Right ventricle myocardium inferior (tissue), 1 donor: ENCODE measurements at regions not wholly inside any gene's neighbourhood (a gene's known extent, or its start where the extent isn't known, plus 50 kb on each side); places are given as distances from the start of the nearest gene placed in this dataset.

Experiments used
- ATAC-seq: fragments of 200-7000 bp; cut with Tn5 transposase; one replicate; pipeline ENCODE4 v1.9.1; 2020; ENCODE audit warnings: mild to moderate bottlenecking, moderate library complexity
- DNase-seq: peaks from one replicate; pipeline ENCODE4 v3.0.0; 2021; ENCODE audit errors: missing footprints
- intact Hi-C: fragments of 100-400 bp; cut with DNase I; formaldehyde crosslinking; loops from one replicate; pipeline ENCODE4 v1.11.0; 2022
- donor health status: DM: no; HTN: yes; CAD: no; lungs with severe emphysema.

DNA sequence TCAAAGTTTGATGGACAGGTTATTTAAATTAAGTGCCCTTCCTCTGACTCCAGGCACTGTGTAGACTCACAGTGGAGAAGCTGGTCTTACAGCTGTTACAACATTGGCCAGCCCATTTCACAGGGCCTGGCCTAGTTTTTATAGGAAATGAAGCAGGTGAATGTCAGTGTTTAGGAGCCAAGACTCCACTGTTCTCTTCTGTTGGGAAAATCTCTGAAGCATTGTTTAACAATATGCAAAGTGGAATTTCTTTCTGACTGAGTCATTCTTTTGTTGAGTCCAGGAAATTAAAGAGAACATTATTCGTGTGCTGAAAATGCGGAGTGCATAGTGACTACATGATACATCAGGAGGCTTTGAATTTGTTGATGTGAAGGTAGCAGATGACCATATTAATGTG lies 64.7 kb downstream of the ARRDC4 start:
- ATAC-seq (no peak), DNase-seq (no peak)
- intact Hi-C loops: no loop called here

DNA sequence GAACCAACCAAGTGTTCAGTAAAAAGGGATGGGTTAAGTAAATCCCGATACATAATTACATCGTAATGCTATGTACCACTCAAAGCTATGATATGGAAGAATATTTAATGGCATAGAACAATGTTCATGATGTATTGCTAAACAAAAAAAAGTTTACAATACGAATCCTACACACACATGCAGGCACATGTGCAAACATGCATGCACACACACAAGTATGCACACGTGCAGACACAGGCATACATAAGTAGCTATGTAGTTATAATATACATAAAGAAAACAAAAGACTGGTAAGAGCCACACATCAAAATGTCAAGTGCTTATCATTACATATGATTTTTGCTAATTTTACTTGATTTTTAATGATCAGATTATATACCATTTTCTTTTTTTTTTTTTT lies 74.2 kb downstream of the ARRDC4 start:
- DNase-seq (no peak), ATAC-seq (no peak)
- intact Hi-C loops: no loop called here

- intact Hi-C loops: no loop called here
- DNase-seq (no peak), ATAC-seq (no peak)
Measured at GRCh38 chr15:98035134-98035533, 74.6 kb downstream of the ARRDC4 start.

GRCh38 chr15:98035577-98036010 lies 75.1 kb downstream of the ARRDC4 start:
- DNase-seq (no peak), ATAC-seq (no peak)
- intact Hi-C loops: no loop called here

- DNase-seq (no peak), ATAC-seq (no peak)
- intact Hi-C loops: no loop called here
Measured at GRCh38 chr15:98039596-98039995, 79.1 kb downstream of the ARRDC4 start.

DNA sequence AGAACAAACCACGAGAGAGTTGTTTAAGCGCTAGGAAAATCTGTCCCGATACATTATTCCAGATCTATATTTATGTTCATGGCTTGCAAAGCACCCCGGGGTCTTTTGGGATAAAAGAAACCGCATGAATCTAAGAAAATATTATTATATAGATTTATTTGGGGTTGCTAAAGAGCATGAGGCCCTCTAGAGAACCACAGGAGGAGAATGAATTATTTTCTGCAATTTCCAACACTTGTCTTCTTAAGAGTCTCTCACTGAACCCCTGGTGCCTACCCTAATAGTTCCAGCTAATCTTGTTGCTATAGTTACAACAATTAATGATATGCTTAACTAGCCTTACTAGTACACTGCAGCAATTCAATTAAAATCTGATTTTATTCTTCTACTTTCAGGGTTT lies 79.6 kb downstream of the ARRDC4 start:
- no peak for DNase-seq
- intact Hi-C loops: no loop called here
- no peak for ATAC-seq

DNA sequence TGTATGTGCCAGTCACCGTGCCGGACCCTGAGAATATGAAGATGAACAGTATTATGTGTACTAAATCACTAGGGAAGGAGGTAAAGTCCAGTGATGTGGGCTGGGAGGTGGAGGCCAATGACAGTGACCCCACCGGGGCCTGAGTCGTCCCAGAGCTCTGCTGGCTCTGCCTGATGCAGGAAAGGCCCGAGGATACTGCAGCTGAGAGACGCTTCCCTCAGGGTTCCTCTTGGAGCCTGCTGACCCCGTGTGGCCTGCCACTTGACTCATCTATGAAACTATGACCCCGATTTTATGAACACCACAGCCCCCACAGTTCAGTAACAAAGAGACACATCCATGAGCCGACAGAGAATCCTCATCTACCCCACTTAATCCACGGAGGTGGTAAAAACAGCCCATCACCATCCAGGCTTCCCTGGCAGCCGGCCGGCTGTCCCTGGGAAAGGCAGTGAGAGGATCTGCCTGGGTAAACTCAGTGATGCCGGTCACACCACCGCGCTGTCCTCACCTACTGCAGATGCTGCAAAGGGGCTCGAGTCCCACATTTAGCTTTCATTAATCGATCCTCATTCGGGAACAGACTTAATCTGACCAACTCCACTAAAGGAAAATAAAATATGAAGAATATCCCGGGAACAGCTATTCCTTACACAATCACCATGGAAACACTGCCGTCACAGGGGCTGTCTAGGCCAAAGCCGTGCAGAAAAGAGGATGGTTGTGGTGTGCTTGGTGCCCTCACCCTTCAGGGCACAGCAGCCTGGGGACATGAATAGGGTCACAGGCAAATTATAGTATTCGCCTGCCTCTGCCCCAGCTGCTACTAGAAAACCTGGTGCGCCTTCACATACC lies 82.9 kb downstream of the ARRDC4 start:
- ATAC-seq (no peak), DNase-seq (peak; percentile 45)
- intact Hi-C loops: no loop called here

DNA sequence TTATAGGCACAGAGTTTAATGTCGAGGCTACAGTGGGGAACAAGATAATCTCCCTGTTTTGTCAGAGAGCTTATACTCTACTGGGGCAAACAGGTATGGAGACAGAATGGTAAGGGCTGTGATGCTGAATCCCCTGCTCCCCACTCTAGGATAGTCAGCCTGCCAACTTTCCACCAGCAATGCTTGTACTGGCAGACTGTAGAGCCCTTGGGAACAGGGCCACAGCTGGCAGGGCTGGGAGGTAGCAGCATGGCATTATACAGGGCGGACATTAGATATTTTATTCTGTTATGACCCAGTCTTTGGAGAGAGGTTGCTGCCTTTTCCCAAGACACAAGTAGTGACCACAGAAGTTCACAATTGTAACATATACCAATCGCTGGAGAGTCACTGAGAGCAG lies 91.2 kb downstream of the ARRDC4 start:
- ATAC-seq (no peak), DNase-seq (no peak)
- intact Hi-C loops: no loop called here

DNA sequence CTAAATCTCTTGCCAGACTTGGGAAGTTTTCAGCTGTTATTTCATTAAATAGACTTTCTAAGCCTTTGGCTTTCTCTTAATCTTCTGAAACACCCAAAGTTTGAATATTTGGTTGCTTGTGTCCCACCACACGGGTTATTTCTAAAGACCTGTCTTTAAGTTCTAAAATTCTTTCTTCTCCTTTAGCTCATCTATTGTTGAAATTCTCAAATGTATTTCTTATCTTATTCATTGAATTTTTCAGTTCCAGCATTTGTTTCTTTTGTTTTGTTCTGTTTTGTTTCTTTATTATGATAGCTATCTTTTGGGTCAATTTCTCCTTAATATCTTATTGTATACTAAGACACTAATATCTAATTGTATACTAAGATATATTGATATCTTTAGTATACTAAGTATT lies 97.0 kb downstream of the ARRDC4 start:
- ATAC-seq (no peak), DNase-seq (no peak)

GRCh38 chr15:98062869-98063268 lies 102.4 kb downstream of the ARRDC4 start:
- DNase-seq: no peak
- intact Hi-C loops: no loop called here
- no peak for ATAC-seq

More for the DNA sequence above, 97.0 kb downstream of the ARRDC4 start:
- intact Hi-C loops: no loop called here

DNA sequence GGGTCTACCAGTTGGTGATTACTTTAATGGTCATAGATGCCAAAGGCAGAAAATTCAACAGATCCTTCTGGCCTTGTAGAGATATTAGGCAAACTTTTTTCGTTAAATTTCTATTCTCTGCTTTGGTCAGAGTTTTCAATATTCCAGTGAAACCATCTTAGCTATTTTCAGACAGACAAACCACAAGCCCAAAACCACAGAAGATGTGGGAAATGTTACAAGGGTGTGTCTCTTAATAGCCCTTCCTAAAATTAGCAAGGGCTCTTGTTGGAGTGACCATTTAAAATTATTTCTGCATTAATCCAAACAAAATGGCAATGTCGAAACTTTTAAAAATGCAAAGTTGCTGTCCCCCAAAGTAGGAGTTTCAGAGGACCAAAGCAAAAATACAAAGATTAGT lies 102.8 kb downstream of the ARRDC4 start:
- no peak for DNase-seq
- no peak for ATAC-seq
- intact Hi-C loops: no loop called here

DNA sequence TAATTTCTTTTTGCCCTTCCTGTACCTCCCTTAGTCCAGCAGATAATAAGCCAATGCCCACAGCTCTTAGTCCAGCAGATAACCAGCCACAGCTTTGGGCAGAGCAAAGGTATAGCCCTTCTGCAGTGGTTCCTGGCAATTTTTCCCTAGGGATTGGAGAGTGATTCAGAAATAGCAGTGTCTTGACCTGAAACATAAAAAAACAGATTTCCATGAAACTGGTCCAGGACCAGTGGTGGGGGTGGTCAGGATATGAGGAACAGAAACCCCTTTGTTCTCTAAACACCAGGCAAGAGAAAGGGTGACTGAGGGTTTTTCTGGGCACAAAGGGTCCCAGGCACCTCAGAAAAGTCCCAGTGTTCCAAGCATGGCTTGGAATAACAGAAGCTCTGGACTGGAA lies 103.4 kb downstream of the ARRDC4 start:
- intact Hi-C loops: no loop called here
- ATAC-seq: no peak
- no peak for DNase-seq

- DNase-seq: no peak
- ATAC-seq: no peak
- intact Hi-C loops: no loop called here
Measured at GRCh38 chr15:98067339-98067738, 106.8 kb downstream of the ARRDC4 start.

DNA sequence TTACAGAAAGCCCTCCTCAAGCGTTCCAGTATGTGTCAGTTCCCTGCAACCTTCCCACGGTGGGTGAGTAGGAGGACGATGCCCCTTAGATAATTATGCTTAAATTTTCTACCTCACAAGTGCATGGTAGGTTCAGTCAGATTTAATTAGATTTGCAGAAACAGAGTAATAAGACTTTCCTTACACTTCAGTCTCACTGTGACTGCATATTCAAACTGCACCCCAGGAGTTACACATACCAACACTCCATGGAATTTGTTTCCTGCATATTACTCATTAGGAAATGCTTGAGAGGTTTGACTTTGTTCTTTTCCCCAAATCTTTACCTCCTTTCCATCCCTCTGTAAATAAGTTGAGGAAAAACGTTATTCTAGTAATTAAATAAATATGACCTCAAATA lies 108.8 kb downstream of the ARRDC4 start:
- intact Hi-C loops: no loop called here
- DNase-seq (no peak), ATAC-seq (no peak)

- no peak for ATAC-seq
- DNase-seq: no peak
- intact Hi-C loops: no loop called here
Measured at GRCh38 chr15:98070137-98070536, 109.6 kb downstream of the ARRDC4 start.

- intact Hi-C loops: no loop called here
Measured at GRCh38 chr15:98071786-98072185, 111.3 kb downstream of the ARRDC4 start.

DNA sequence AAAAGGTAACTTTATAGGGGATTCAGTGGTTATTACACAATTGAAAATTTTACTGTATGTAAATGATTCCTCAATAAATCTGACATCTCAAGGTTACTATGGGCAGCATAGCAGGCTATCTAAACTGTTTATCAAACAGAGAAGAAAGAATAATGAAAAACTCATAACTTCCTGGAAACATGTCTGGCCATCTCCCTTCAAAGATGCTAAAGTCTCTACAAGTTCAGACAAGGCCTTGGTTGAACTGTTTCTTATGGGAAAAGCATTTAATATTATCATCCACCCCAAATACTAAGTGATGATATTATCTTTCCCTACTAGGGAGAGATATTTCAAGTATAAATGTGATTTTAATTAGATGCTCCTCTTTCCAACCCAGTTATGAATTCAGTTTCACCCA lies 114.9 kb downstream of the ARRDC4 start:
- ATAC-seq (no peak), DNase-seq (no peak)
- intact Hi-C loops: no loop called here

More at GRCh38 chr15:98071786-98072185, 111.3 kb downstream of the ARRDC4 start:
- no peak for DNase-seq
- no peak for ATAC-seq

DNA sequence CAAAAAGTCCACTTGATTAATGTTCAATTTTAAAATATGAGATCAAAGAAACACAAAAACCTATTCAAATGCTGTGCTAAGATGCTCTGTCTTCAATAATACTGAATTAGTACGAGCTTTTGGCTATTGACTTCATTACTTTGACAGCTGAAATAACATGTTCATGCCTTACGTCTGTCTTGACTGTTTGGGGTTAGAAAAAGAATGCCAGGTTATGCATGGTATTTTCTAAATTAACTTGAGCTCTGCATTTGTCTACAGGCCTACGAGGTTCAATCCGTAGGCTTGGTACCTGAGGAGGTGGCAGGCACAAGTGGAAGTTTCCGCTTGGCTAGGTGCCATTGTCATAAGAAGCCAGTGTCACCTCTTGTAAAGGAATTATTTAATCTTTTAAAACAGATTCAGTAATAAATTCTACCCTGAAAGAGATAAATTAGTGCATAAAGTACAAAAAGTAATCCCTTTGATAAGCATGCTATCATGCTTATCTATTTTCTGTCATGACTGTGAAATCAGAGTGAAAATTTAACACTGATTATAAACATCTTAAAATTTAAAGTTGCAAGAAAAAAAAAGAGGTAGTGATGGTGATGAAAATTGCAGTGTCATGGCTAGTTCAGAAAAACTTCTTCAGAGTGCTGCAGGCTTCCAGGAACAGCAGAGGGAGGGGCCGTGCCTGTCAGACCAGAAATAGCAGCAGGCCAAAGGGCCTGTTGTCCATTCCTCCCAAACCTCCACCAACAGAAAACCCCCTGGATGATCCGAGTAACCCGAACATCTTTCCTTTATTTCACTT lies 115.7 kb downstream of the ARRDC4 start:
- DNase-seq (peak; percentile 75), ATAC-seq (peak; percentile 90)
- intact Hi-C loops: no loop called here

GRCh38 chr15:98077186-98077585 lies 116.7 kb downstream of the ARRDC4 start:
- DNase-seq: peak; percentile 41

GRCh38 chr15:98080791-98081190 lies 120.3 kb downstream of the ARRDC4 start:
- intact Hi-C loops: no loop called here
- DNase-seq (no peak), ATAC-seq (no peak)

More at GRCh38 chr15:98077186-98077585, 116.7 kb downstream of the ARRDC4 start:
- intact Hi-C loops: no loop called here
- ATAC-seq: peak; percentile 59
